Heart left ventricle (tissue), 16 donors: ENCODE measurements at regions not wholly inside any gene's neighbourhood (a gene's known extent, or its start where the extent isn't known, plus 50 kb on each side); places are given as distances from the start of the nearest gene placed in this dataset.

ENCODE experiments used
- ATAC-seq, 4 donors: fragments of 200-7000 bp; cut with Tn5 transposase; one replicate each; pipeline ENCODE4 v1.9.1; 2020 to 2022; ENCODE audit warnings: moderate library complexity in 4 of 4, mild to moderate bottlenecking in 3 of 4, moderate number of reproducible peaks in 1 of 4
- DNase-seq, 5 donors: peaks; one replicate each; pipeline ENCODE4 v3.0.0-alpha.2; 2020
- H3K27ac ChIP-seq, 12 donors: fragments of 200-600 bp; sonication (generic) in 4 of 12; one replicate each; pipeline versions ENCODE4 v1.5.0 to v1.8.0; 2016 to 2022; ENCODE audit warnings: mild to moderate bottlenecking in 2 of 12
- H3K27me3 ChIP-seq, 9 donors: fragments of 200-600 bp; sonication (generic) in 2 of 9; one replicate each; pipeline versions ENCODE4 v1.5.1 to v1.8.0; 2016 to 2022; ENCODE audit warnings: mild to moderate bottlenecking in 3 of 9
- H3K36me3 ChIP-seq, 9 donors: fragments of 200-600 bp; sonication (generic) in 2 of 9; one replicate each; pipeline versions ENCODE4 v1.5.0 to v1.8.0; 2018 to 2022; ENCODE audit warnings: mild to moderate bottlenecking in 2 of 9
- H3K4me1 ChIP-seq, 12 donors: fragments of 200-600 bp; sonication (generic) in 4 of 12; one replicate each; pipeline versions ENCODE4 v1.5.0 to v1.8.0; 2016 to 2022; ENCODE audit warnings: mild to moderate bottlenecking in 3 of 12
- H3K4me3 ChIP-seq, 12 donors: fragments of 200-600 bp; sonication (generic) in 4 of 12; one replicate each; pipeline versions ENCODE4 v1.5.0 to v1.8.0; 2017 to 2022; ENCODE audit warnings: mild to moderate bottlenecking in 9 of 12, moderate library complexity in 4 of 12
- H3K9me3 ChIP-seq, 12 donors: fragments of 200-600 bp; sonication (generic) in 4 of 12; one replicate each; pipeline versions ENCODE4 v1.5.0 to v1.8.0; 2016 to 2022; ENCODE audit warnings: mild to moderate bottlenecking in 1 of 12
- CTCF ChIP-seq, 12 donors: fragments of 200-600 bp; sonication (generic) in 4 of 12; IDR thresholded peaks; one replicate each; pipeline versions ENCODE4 v1.5.0 to v1.8.0; 2018 to 2022; ENCODE audit warnings: antibody characterized with exemption in 12 of 12, mild to moderate bottlenecking in 5 of 12
- POLR2A ChIP-seq, 2 donors: fragments of 450-650 bp; IDR thresholded peaks; one replicate each; pipeline ENCODE4 v1.6.1; 2017; ENCODE audit warnings: antibody characterized with exemption in 2 of 2, mild to moderate bottlenecking in 2 of 2, moderate library complexity in 2 of 2
- WGBS, 4 donors: extraction: QIAGEN DNeasy Blood & Tissue Kit in 2 of 4; methylation state at CpG; one replicate each; pipeline versions ENCODE4 v1.1.5 to v1.1.7; 2013 to 2018; 5-methylcytosine and 5-hydroxymethylcytosine counted together
- intact Hi-C, 10 donors: fragments of 100-400 bp; cut with DNase I; formaldehyde crosslinking; loops; one replicate each; pipeline versions ENCODE4 v1.11.1 to v1.14.2; 2022
- donor health status: ischemic (EF 13 %, LVEDD 7.1; RV severe dilation, severe dysfunction).
- donor health status: healthy with polysubstance abuse.
- donor health status: DM: no; HTN: yes; CAD: no.
- donor health status: DM: no; HTN: no; CAD: no.
- donor health status: ischemic (EF 25% LVEDD 6.9; RV normal size, moderate dysfunction).
- donor health status: ischemic (EF 25% LVEDD 5.7; RV mildly dilated, moderate dysfunction).
- donor health status: healthy.
- donor health status: DM: yes; HTN: yes; CAD: no.
- donor health status: ischemic (EF 35%, LVEDD 5.7; RV mildly dilated, moderate dysfunction).
- donor health status: nonischemic (EF 11% LVEDD 7.7; RV severe dilation, severe dysfunction).
- donor health status: DM: yes; HTN: yes; CAD: no.
- donor health status: PGD.
- donor health status: ischemic (EF 29% LVEDD 5.4; RV normal size, mild dysfunction).
- donor health status: nonischemic (EF 23%, LVEDD 6.1; RV moderate dilation, normal function).

DNA sequence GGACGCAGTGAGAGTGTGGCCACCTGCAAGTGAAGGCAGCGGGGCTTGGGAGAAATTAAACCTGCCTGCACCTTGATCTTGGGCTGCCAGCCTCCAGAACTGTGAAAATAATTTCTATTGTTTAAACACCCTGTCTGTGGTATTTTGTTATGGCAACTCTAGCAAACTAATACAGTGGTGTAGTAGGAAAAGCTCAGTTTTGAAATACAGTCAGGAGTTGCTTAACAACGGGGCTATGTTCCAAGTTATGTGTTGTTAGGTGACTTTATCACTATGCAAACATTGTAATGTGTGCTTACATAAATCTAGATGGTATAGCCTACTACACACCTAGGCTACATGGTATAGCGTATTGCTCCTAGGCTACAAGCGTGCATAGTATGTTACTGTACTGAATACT, 93.4 kb upstream of the FN1 start:
- DNase-seq (no peak), ATAC-seq (no peak)
- 85 to 90% (median 86%) methylated on average over 5 of the region's 5 CpGs for WGBS, 4 donors
- Histone ChIP-seq H3K4me3 (no peak overlapping the region), H3K36me3 (no peaks in the 10 kb centered on the region), H3K27me3 (no peaks in the 10 kb centered on the region), H3K9me3 (peaks cover 0 to 28% (median 3%) of the 10 kb centered on the region in 12 donors), H3K4me1 (peaks cover 0 to 15% (median 0%) of the 10 kb centered on the region in 12 donors), H3K27ac (no peak overlapping the region)
- intact Hi-C loops = loop anchor here in 1 of 10 donors (5.0 kb wide), 1 partner anchor 67 kb away; no protein-coding TSS in a partner anchor
- TF ChIP-seq CTCF (IDR thresholded peaks at IDR 0.05) (no peak), POLR2A (IDR thresholded peaks at IDR 0.05) (no peak)

GRCh38 chr2:215528555-215528954, 92.7 kb upstream of the FN1 start:
- peak in 2 of 4 donors; percentile 24 to 88 for ATAC-seq
- no peak overlapping the region for H3K4me3 ChIP-seq
- no peak for TF ChIP-seq POLR2A (IDR thresholded peaks at IDR 0.05)
- TF ChIP-seq CTCF (IDR thresholded peaks at IDR 0.05) = no peak
- peaks cover 0 to 21% (median under 1%) of the 10 kb centered on the region in 12 donors for H3K9me3 ChIP-seq
- WGBS, 4 donors = 72 to 83% (median 80%) methylated on average over 2 of the region's 2 CpGs
- intact Hi-C loops = loop anchor here in 1 of 10 donors (5.0 kb wide), 1 partner anchor 66 kb away; no protein-coding TSS in a partner anchor
- H3K4me1 ChIP-seq = peaks cover 0 to 15% (median 0%) of the 10 kb centered on the region in 12 donors
- no peaks in the 10 kb centered on the region for H3K27me3 ChIP-seq
- peak overlapping the region in 1 of 12 donors; percentile 46 for H3K27ac ChIP-seq
- DNase-seq = peak in 1 of 5 donors; percentile 56
- no peaks in the 10 kb centered on the region for H3K36me3 ChIP-seq

DNA sequence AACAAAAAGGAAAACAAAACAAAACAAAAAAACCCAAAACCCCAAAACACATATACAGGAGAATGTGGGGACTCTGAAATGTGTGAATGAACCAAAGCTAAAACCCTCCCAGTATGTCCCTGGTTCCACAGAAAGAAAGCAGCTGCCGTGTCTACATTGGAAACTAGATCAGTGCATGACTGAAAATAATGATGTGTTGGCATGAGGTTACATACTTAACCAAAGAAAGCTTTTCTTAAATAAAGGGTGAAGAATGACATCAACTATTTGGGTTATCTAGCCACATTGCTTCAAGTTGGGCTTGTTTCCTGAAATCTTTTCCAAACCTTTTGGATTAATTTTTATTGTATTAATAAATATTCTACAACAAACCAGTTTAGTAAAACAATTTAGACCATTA, 91.9 kb upstream of the FN1 start:
- peak in 1 of 4 donors; percentile 71 for ATAC-seq
- 80 to 87% (median 84%) methylated on average over 1 of the region's 1 CpG for WGBS, 4 donors

GRCh38 chr2:215526341-215526740, 90.5 kb upstream of the FN1 start:
- H3K4me1 ChIP-seq = peaks cover 0 to 14% (median 0%) of the 10 kb centered on the region in 12 donors
- no peaks in the 10 kb centered on the region for H3K36me3 ChIP-seq
- 83 to 86% (median 85%) methylated on average over 4 of the region's 4 CpGs for WGBS, 4 donors
- H3K27ac ChIP-seq = no peak overlapping the region
- TF ChIP-seq POLR2A (IDR thresholded peaks at IDR 0.05) = no peak
- no peak for TF ChIP-seq CTCF (IDR thresholded peaks at IDR 0.05)
- H3K27me3 ChIP-seq = no peaks in the 10 kb centered on the region
- ATAC-seq (no peak), DNase-seq (no peak)
- peaks cover 0 to 8% (median 0%) of the 10 kb centered on the region in 12 donors for H3K9me3 ChIP-seq
- H3K4me3 ChIP-seq = no peak overlapping the region
- intact Hi-C loops = loop anchor here in 1 of 10 donors (5.0 kb wide), 1 partner anchor 64 kb away; no protein-coding TSS in a partner anchor

More for the DNA sequence above, 91.9 kb upstream of the FN1 start:
- Histone ChIP-seq H3K27ac (peak overlapping the region in 4 of 12 donors; percentile 12 to 46 (median 18)), H3K36me3 (no peaks in the 10 kb centered on the region), H3K4me1 (peaks cover 0 to 15% (median 0%) of the 10 kb centered on the region in 12 donors), H3K27me3 (no peaks in the 10 kb centered on the region), H3K9me3 (peaks cover 0 to 13% (median 0%) of the 10 kb centered on the region in 12 donors), H3K4me3 (no peak overlapping the region)
- DNase-seq = no peak
- intact Hi-C loops = loop anchor here in 1 of 10 donors (5.0 kb wide), 1 partner anchor 65 kb away; no protein-coding TSS in a partner anchor
- TF ChIP-seq POLR2A (IDR thresholded peaks at IDR 0.05) (no peak), CTCF (IDR thresholded peaks at IDR 0.05) (no peak)
